COLO668 (cell line): ENCODE measurements at regions not wholly inside any gene's neighbourhood (a gene's known extent, or its start where the extent isn't known, plus 50 kb on each side); places are given as distances from the start of the nearest gene placed in this dataset.
A peak's percentile ranks its signal among the peaks of the same experiment; 100 is the strongest.

Source experiments
- DNase-seq: peaks from one replicate; lab custom pipeline; 2025; ENCODE audit not compliant: unreplicated experiment; lab: John Stamatoyannopoulos, UW

DNA sequence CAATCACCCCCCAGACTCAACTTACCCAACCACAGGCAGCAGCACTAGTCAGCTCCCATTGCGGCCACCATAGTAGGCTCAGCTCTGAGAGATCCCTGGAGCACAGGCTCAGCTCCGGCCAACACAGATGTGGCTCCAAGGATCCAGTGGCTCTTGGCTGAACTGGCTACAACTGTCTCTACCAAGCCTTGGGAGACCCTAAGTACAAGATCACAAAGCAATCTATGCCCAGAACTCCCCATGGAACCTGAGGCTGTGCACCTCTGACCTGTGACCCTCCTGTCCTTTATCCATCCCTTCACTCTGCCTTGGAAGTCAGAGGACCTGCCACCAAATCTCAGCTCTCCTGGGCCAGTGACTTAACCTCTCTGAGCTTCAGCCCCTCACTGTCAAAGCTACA lies 61.8 kb upstream of the GJB5 start:
- no peak for DNase-seq

DNA sequence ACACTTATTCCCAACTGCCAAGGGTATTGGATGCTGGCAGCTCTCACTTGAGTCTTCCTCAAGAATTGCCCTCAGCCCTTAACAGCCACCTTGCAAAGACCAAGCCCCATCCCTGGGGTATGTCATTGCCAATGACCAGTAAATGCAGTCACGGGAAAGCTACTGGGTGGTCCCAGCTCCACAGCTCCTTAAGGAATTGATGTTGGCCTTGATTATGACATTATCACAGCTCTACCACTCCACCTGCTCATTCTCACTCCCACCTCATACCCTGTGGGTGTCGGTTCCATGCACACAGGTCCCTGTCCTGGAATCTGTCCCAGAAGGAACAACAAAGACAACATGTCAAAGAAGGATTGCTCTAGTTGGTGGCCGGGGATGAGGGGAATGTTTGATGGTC lies 60.5 kb upstream of the GJB5 start:
- DNase-seq: no peak

DNA sequence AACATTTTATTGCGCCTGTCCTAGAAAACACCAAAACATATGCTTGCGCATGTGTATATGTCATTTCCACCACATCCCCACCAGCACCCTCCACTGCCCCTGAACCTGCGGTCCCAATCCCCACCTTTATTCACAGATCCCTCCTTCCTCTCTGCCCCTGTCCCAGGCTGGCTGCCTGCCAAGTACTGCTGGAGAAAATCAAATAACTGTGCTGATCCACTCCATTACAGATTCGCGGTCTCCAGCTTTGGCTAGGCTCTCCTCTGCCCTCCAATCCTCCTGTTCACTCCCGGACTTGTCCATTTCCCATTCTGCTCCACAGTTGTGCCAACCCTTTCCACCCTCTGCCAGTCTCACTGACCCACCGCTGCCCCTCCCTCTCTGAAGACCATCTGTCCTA lies 59.3 kb upstream of the GJB5 start:
- peak; percentile 57 for DNase-seq

DNA sequence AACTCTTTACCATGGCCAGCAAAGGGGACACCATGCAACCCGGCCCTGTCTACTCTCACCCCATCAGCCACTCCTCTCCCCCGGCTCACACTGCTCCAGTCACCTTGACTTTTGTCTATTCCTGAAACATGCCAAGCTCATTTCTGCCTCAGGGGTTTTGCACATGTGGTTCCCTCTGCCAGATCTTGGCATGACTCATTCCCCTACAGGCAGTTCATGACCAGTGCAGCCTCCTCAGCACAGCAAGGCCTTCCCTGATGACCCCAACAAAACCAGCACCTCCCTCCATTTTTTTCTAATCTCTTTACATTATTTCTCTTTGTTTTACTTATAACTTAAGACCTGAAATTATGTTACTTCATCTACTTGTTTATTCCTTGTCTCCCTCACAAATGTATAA lies 58.6 kb upstream of the GJB5 start:
- DNase-seq: no peak

DNA sequence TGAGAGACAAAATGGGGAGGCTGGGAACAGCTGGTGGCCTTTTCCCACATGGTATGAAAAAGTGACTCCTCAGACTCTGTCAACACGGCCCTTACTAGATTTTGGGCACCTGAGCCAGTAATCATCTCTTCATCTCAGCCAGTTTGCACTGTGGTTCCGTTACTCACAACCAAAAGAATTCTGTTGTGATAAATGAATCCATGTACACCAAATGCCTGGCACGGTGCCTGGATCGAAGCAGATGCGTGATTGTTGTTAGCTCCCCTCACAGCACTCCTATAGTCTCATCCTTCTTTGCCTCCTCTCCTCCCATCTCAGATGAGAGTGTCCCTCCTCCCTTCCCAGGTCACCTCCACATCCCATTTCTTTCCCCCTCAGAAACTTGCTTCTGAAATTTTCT lies 57.9 kb upstream of the GJB5 start:
- no peak for DNase-seq

DNA sequence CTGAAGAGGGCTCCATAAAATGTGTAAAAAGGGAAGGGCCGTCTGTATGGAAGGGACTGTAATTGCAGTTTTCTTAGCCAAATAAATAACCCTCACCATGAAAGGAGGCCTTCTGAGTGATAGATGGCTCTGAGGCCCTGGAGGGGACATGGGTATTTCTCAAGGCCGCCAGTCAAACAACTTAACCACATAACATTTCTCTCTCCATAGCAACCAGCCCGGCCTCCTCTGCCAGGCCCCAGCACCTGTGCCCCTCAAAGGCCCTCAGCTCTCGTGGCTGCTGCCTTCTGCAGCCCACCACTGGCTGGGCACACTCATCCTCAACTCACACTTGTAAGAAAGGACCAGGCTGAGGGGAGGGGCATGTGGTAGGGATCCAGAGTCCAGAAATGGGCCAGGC lies 57.0 kb upstream of the GJB5 start:
- no peak for DNase-seq

DNA sequence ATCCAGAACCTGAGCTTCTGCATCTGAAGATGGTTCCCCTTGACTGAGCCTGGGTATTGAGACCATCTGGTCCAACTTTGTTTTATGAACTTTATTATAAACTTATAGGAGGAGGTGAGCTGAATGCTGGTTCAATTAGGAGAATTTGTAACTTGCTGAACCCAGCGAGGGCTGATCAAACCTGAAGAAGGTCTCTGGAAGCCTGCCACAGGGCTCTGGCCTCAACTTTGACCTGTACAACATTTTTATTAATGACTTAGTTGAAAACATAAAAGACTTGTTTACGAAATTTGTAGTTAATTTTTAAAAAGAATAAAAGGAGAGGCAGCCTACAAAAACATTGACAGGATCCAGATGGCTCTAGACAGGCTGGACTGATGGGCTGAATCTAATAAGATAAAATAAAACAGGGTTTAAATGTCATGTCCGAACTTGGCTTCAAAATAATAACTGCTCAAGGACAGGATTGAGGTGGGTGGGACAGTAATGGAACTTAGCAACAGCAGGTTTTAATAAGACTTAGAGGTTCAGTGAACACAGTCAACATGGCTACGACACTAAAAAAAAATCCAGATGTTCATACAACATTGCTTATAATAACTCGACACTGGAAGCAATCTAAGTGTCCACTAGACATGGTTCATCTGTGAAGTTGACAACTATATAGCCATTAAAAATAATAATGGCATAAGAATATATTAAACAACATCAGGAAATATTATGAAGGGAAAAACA lies 53.4 kb upstream of the GJB5 start:
- DNase-seq: no peak
